ENCODE measurements at regions not wholly inside any gene's neighbourhood (a gene's known extent, or its start where the extent isn't known, plus 50 kb on each side); places are given as distances from the start of the nearest gene placed in this dataset.

- no peak for TF ChIP-seq ZNF24 (IDR thresholded peaks at IDR 0.05)
- no peak for TF ChIP-seq YBX1 (IDR thresholded peaks at IDR 0.05)
- no peak for TF ChIP-seq ZNF592 (IDR thresholded peaks at IDR 0.05)
- no peak for TF ChIP-seq CHD1 (IDR thresholded peaks at IDR 0.05; ENCODE audit: low read depth, low read length)
- TF ChIP-seq FOS (IDR thresholded peaks at IDR 0.05; ENCODE audit: borderline replicate concordance, extremely low read depth, insufficient read length) = no peak
- TF ChIP-seq TARDBP (IDR thresholded peaks at IDR 0.05; ENCODE audit: borderline replicate concordance) = no peak
Measured at GRCh38 chr5:82811490-82811889, 265.7 kb downstream of the TMEM167A start (continued).

GRCh38 chr5:82809420-82810143, 267.6 kb downstream of the TMEM167A start:
- RAD21 ChIA-PET (ENCODE audit: unreplicated experiment) = interaction anchor here (0.5 kb wide), 1 partner anchor 347 kb away, joined by 3 read pairs; no protein-coding TSS in a partner anchor
- DNase-seq (ENCODE audit: low read depth, low spot score) (no peak), FAIRE-seq (no peak), ATAC-seq (no peak)
- Histone ChIP-seq H3K27me3 (replicated peaks in 1 of 2; ENCODE audit: control insufficient read depth in 2 of 2, insufficient read depth in 2 of 2, low read length in 1 of 2) (no peaks in the 10 kb centered on the region), H3K4me2 (ENCODE audit: control insufficient read depth, insufficient read depth) (no peak overlapping the region), H3K9me3 (replicated peaks; ENCODE audit: control insufficient read depth, insufficient read depth, low read length) (peaks cover 2% of the 10 kb centered on the region; the same call in 1 of the 3 replicates), H3K4me1 (ENCODE audit: control insufficient read depth, insufficient read depth, low read length) (no peaks in the 10 kb centered on the region), H4K20me1 (ENCODE audit: control insufficient read depth, insufficient read depth) (no peaks in the 10 kb centered on the region), H3K79me2 (ENCODE audit: control insufficient read depth, insufficient read depth, low read length) (no peaks in the 10 kb centered on the region), H3K9ac (ENCODE audit: control insufficient read depth, insufficient read depth, low read length) (no peak overlapping the region), H3K36me3 (ENCODE audit: control insufficient read depth in 2 of 2, insufficient read depth in 2 of 2, low read length in 1 of 2) (no peaks in the 10 kb centered on the region), H3K4me3 (no peak overlapping the region), H2AFZ (ENCODE audit: control insufficient read depth, low read depth, low read length) (no peak overlapping the region), H3K27ac (ENCODE audit: control insufficient read depth, insufficient read depth) (no peak overlapping the region)
- WGBS (ENCODE audit: insufficient coverage, insufficient replicate concordance, low lambda C conversion rate, missing lambda C conversion rate) = 64% methylated on average over 2 of the region's 2 CpGs
- SMC1A ChIA-PET (ENCODE audit: uncharacterized antibody, unreplicated experiment) = interaction anchor here (1.6 kb wide), 1 partner anchor 10 kb away, joined by 5 read pairs; no protein-coding TSS in a partner anchor
- in situ Hi-C loops (cut with MboI) = no loop called here
- POLR2A ChIA-PET = no interaction called here
- intact Hi-C loops (cut with micrococcal nuclease; ENCODE audit: unreplicated experiment) = loop anchor here (10.0 kb wide), 1 partner anchor 615 kb away; no protein-coding TSS in a partner anchor
- TF ChIP-seq CHD4 (IDR thresholded peaks at IDR 0.05) (no peak), LARP7 (IDR thresholded peaks at IDR 0.05) (no peak), IKZF1 (conservative IDR thresholded peaks at IDR 0.05) (no peak), HDGF (IDR thresholded peaks at IDR 0.05) (no peak)
- CTCF ChIA-PET = interaction anchor here (0.8 kb wide), 1 partner anchor 52 kb away, joined by 3 read pairs; no protein-coding TSS in a partner anchor
- no TSS peak for BruUV-seq (replicated peaks)

Measured in GM12878 (cell line).